Activated CD4-positive, alpha-beta T cell treated with anti-CD3 and anti-CD28 coated beads, Interleukin-2, amount 10 ng/mL, durations not matched to agents 24 days and 14 days (primary cell): ENCODE measurements at regions not wholly inside any gene's neighbourhood (a gene's known extent, or its start where the extent isn't known, plus 50 kb on each side); places are given as distances from the start of the nearest gene placed in this dataset.

Source experiments
- DNase-seq: peaks from one replicate; pipeline ENCODE4 v3.0.0; 2022
- H3K27ac Mint-ChIP-seq: one replicate; pipeline ENCODE4 v1.8.0; 2022; ENCODE audit warnings: mild to moderate bottlenecking, mixed read lengths
- H3K27me3 Mint-ChIP-seq: one replicate; pipeline ENCODE4 v1.8.0; 2022; ENCODE audit warnings: mixed read lengths
- H3K36me3 Mint-ChIP-seq: one replicate; pipeline ENCODE4 v1.8.0; 2022; ENCODE audit warnings: low read depth, mild to moderate bottlenecking, mixed read lengths
- H3K4me1 Mint-ChIP-seq: one replicate; pipeline ENCODE4 v1.8.0; 2021; ENCODE audit warnings: mixed read lengths
- H3K4me3 Mint-ChIP-seq: one replicate; pipeline ENCODE4 v1.8.0; 2022; ENCODE audit warnings: mild to moderate bottlenecking, moderate library complexity, mixed read lengths
- H3K9me3 Mint-ChIP-seq: one replicate; pipeline ENCODE4 v1.8.0; 2021; ENCODE audit warnings: mixed read lengths
- intact Hi-C: fragments of 100-400 bp; cut with micrococcal nuclease; formaldehyde crosslinking; loops from one replicate; pipeline ENCODE4 v1.15.1; 2023

DNA sequence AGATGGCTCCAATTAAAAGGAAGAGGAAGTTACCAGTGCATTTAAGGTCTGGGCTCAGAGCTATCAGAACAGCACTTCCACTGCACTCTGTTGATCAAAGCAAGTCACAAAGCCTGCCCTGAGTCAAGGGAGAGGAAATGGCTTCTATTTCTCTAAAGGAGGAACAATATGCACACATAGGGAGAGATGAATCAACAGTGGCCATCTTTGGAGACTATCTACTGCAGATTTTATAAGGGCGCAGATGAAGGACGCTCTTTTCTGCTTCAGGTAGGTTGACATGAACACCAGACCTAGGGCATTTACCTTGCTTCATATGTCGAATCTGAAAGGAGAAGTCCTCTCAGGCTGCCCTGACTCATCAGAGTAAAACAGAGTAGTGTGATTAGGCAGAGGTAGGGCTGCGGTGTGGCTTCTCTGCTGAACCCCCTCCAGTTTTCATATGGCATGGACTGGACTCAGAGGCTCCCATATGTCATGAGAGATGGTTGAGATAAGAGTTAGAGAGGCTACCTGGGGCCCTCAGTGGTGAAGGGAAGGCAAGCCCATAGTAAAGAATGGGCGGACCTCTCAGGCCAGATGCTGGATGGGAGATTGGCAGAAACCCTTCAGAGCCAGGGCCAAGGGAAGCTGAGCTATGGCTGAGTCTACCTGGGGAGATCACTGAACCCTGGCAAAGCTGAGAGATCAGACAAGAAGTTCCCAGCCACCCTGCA, 84.4 kb downstream of the ARF6 start:
- Mint-ChIP-seq H3K27ac (peak overlapping the region; percentile 91), H3K9me3 (peaks cover 3% of the 10 kb centered on the region), H3K36me3 (peaks cover 6% of the 10 kb centered on the region), H3K27me3 (no peaks in the 10 kb centered on the region), H3K4me3 (peak overlapping the region; percentile 69), H3K4me1 (peaks cover 73% of the 10 kb centered on the region)
- peak; percentile 81 for DNase-seq
- intact Hi-C loops, result loop anchor here (2.0 kb wide), 1 partner anchor 14 kb away; no protein-coding TSS in a partner anchor

DNA sequence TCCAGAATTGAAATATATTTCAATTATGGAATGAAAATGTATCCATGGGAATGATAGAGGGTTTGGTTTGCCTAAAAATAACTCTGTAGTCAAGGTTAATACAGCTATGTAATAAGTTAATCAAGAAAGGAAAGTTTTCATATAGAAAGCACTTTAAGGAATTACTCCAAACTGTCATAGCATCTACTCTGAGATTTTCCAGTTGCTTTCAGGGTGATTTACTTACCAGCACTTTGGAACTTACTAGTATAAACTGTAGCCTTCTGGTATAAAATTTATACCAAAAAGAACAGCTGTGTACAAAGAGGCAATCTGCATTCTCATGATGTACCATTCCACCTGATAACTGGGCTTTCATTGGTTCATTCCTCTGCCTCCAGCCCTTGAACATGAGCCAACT, 87.1 kb downstream of the ARF6 start:
- peak overlapping the region; percentile 18 for H3K4me3 Mint-ChIP-seq
- DNase-seq, result no peak
- peaks cover 10% of the 10 kb centered on the region for H3K36me3 Mint-ChIP-seq
- peaks cover 3% of the 10 kb centered on the region for H3K9me3 Mint-ChIP-seq
- peaks cover 73% of the 10 kb centered on the region for H3K4me1 Mint-ChIP-seq
- intact Hi-C loops, result loop anchor here (5.0 kb wide), 1 partner anchor 33 kb away; no protein-coding TSS in a partner anchor
- H3K27ac Mint-ChIP-seq, result no peak overlapping the region
- H3K27me3 Mint-ChIP-seq, result no peaks in the 10 kb centered on the region

DNA sequence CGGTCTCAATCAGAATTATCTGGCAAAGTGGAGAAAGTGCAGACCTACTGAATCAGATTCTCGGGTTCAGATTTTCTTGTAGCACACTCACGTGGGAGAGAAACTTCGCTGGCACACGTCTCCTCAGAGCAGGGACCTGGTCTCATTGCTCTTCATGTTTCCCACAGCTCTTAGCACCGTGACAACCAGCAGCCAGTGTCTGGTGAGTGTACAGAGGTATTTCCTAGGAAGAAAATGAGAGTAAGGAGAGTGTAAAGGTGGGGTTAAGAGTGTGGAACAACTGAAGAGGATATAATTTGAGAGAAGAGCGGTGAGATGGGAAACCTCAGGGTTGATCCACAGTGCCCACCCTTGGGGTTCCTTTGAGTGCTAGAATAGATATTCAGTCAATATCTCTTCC, 89.2 kb downstream of the ARF6 start:
- DNase-seq, result no peak
- peaks cover 3% of the 10 kb centered on the region for H3K9me3 Mint-ChIP-seq
- H3K36me3 Mint-ChIP-seq, result peaks cover 8% of the 10 kb centered on the region
- H3K27ac Mint-ChIP-seq, result peak overlapping the region; percentile 78
- H3K4me3 Mint-ChIP-seq, result no peak overlapping the region
- no peaks in the 10 kb centered on the region for H3K27me3 Mint-ChIP-seq
- H3K4me1 Mint-ChIP-seq, result peaks cover 61% of the 10 kb centered on the region
- intact Hi-C loops, result loop anchor here (5.0 kb wide), 1 partner anchor 35 kb away; no protein-coding TSS in a partner anchor

DNA sequence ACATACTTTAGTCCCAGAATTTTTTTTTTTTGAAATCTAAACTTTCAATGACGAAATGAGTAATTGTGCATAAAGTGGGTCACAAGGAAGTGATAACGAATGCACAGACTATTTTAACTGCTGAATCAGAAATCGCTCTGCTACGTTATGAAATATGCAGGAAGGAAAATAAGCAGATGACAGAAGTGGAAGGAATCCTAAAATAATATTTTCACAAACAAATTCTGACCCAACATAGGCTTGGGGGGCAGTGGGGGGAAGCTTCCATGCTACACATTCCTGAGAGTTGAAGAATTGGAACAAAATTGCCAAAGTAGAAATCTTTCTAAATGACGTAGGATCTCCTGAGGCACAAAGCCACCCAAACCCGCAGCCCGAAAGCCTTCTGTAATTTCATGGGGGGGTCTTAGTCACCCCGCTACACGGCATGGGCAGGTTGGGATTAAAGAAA, 89.6 kb downstream of the ARF6 start:
- H3K4me1 Mint-ChIP-seq, result peaks cover 59% of the 10 kb centered on the region
- H3K27ac Mint-ChIP-seq, result peak overlapping the region; percentile 78
- no peak overlapping the region for H3K4me3 Mint-ChIP-seq
- intact Hi-C loops, result loop anchor here (5.0 kb wide), 1 partner anchor 35 kb away; no protein-coding TSS in a partner anchor
- no peak for DNase-seq
- no peaks in the 10 kb centered on the region for H3K27me3 Mint-ChIP-seq
- peaks cover 3% of the 10 kb centered on the region for H3K9me3 Mint-ChIP-seq
- H3K36me3 Mint-ChIP-seq, result peaks cover 8% of the 10 kb centered on the region

DNA sequence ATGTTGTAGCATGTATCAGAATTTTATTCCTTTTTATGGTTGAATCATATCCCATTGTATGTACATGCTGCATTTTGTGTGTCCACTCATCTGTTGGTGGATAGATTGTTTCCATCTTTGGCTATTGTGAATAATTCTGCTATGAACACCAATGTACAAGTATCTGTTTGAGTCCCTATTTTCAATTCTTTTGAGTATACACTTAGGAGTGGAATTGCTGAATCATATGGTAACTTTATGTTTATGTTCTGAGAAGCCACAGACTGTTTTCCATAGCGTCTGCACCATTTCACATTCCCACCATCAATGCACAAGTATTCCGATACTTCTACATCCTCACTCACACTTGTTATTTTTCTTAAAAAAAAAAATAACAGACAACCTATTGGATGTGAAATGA, 91.5 kb downstream of the ARF6 start:
- H3K27me3 Mint-ChIP-seq, result no peaks in the 10 kb centered on the region
- H3K4me1 Mint-ChIP-seq, result peaks cover 46% of the 10 kb centered on the region
- H3K36me3 Mint-ChIP-seq, result peaks cover 8% of the 10 kb centered on the region
- H3K27ac Mint-ChIP-seq, result peak overlapping the region; percentile 90
- peak overlapping the region; percentile 17 for H3K4me3 Mint-ChIP-seq
- no peak for DNase-seq
- no peaks in the 10 kb centered on the region for H3K9me3 Mint-ChIP-seq
- intact Hi-C loops, result loop anchor here (1.0 to 5.0 kb wide), 6 partner anchors 11 to 90 kb away; no protein-coding TSS in a partner anchor

DNA sequence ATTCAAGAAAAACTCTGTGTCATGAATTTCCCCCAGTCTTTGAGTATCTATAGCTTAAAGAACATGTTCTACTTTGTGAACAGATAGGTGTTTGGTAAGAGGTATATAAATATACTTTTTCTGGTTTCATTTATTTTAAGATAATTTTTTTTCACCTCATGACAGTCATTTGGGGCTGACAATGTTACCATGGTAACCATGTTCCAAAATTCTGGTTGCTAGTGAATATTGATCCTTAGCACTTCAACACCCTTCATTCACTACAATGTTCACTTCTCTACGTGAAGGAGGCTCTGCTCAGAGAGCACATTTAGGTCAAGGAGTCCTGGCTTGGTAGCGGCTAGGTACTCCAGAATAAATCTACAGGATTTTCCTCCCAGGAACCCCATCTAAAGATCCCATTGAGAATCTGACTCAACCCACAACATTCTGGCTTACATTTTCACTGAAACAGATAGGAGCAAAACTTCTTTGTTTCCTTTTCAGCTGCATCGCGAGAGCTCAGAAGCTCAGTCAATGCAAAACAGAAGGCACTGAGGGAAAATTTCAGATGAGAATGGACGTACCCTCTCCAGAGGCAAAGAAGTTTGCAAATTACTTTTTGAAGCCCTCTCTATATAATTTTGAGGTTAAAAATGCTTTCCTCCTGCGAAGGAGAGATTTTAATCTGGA, 93.6 kb downstream of the ARF6 start:
- Mint-ChIP-seq H3K9me3 (no peaks in the 10 kb centered on the region), H3K36me3 (peaks cover 13% of the 10 kb centered on the region), H3K4me1 (peaks cover 29% of the 10 kb centered on the region), H3K27ac (peak overlapping the region; percentile 84), H3K27me3 (no peaks in the 10 kb centered on the region), H3K4me3 (no peak overlapping the region)
- no peak for DNase-seq
- intact Hi-C loops, result no loop called here

DNA sequence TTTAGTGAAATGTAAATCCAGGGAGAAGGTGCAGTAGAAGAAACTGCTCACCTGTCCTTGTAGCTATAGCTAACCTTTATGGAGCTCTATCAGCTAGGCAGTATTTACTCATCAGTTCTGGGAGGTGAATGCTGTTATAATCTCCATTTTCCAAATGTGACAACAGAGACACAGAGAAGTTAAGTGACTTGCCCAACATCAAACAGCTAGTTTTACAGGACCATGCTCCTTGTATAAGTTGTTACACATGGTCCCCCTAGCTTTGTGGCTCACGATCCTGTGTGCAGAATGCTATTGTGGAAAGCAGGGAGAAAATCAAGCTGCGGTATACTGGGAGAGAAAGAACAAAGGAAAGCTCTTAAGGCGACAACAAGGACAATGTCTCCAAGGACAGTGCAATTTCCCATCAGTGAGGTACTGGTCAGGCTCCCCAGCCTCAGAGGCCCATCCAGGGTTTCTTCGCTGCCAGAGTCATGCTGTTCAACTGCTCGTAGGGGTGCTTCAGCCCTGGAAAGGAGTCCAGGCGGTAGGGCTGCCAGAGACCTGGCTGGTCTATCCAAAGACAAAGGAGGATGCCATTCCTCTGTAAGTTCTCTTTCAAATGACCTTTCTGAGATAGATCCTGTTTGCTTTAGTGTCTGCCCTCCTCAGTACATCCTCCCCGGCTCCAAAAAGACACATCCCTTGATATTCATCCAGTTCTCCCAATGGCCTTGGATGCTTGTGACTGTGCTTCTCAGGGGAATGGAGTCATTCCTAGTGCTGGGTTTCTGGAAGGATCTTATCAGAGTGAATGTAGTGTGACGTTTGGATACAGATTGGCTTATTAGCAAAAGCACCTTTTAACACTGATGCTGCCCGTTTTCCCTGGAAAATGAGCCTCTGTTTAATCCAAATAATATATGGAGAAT, 95.5 kb downstream of the ARF6 start:
- Mint-ChIP-seq H3K4me1 (peaks cover 31% of the 10 kb centered on the region), H3K36me3 (peaks cover 10% of the 10 kb centered on the region), H3K27me3 (no peaks in the 10 kb centered on the region), H3K4me3 (no peak overlapping the region), H3K27ac (no peak overlapping the region), H3K9me3 (no peaks in the 10 kb centered on the region)
- intact Hi-C loops, result no loop called here
- no peak for DNase-seq

DNA sequence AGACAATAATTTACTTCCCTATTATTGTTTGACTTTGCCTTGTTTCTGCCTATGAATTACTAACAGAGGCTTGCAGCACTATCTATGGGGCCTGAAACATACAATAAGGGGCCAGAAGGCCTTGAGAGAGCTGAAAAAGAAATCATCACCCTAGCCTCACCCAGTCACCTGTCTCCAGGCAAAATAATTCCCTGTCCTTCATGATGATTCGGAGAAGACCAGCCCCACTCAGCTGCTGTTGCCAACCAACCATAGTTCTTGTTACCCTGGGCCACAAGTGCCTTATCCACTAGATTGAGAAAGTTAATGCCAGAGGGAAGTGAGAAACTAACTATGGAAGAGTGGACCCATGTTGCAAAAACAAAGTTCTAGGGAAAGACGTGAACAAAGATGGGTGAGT, 97.1 kb downstream of the ARF6 start:
- intact Hi-C loops, result no loop called here
- DNase-seq, result no peak
- Mint-ChIP-seq H3K4me1 (peaks cover 29% of the 10 kb centered on the region), H3K27ac (no peak overlapping the region), H3K36me3 (peaks cover 8% of the 10 kb centered on the region), H3K9me3 (no peaks in the 10 kb centered on the region), H3K27me3 (no peaks in the 10 kb centered on the region), H3K4me3 (no peak overlapping the region)

DNA sequence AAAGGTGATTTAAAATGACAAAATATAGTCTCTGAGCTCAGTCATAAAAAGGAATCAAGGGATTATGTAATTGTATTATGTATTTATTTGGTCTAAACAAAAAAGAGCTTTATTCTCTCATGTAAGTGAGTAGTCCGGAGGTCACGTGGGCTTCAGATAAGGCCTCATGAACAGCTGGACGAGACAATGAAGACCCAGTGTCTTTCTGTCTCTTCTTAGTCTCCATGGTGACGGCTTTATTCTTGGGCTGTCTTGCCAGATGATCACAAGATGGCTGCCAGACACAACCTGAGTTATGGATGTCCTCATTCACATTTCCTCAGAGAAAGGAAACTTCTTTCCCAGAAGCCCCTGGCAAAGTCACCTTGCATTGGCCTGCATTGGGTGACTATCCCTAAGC, 98.6 kb downstream of the ARF6 start:
- Mint-ChIP-seq H3K4me3 (no peak overlapping the region), H3K27me3 (no peaks in the 10 kb centered on the region), H3K9me3 (no peaks in the 10 kb centered on the region), H3K4me1 (peaks cover 36% of the 10 kb centered on the region), H3K27ac (no peak overlapping the region), H3K36me3 (peaks cover 8% of the 10 kb centered on the region)
- DNase-seq, result no peak
- intact Hi-C loops, result no loop called here

DNA sequence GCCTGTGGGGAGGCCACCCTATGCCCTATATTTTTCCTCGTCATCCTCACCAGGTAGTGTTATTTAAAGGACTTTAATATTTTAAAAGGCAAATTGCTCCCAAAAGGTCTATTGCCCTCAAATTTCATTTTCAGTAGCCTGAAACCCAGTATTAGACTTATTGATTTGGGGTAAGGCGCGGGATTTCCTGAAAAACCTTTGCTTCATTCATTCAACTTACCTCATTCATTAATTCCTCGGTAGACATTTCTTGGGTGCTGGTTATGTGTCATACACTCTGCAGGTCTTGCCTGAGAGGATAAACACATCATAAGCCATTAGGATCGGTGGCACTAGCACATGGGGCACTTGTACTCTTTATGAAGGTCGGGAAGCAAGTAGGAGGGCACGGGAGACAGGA, 99.2 kb downstream of the ARF6 start:
- intact Hi-C loops, result no loop called here
- Mint-ChIP-seq H3K27ac (peak overlapping the region; percentile 93), H3K27me3 (no peaks in the 10 kb centered on the region), H3K9me3 (no peaks in the 10 kb centered on the region), H3K4me3 (peak overlapping the region; percentile 10), H3K36me3 (peaks cover 8% of the 10 kb centered on the region), H3K4me1 (peaks cover 37% of the 10 kb centered on the region)
- no peak for DNase-seq

DNA sequence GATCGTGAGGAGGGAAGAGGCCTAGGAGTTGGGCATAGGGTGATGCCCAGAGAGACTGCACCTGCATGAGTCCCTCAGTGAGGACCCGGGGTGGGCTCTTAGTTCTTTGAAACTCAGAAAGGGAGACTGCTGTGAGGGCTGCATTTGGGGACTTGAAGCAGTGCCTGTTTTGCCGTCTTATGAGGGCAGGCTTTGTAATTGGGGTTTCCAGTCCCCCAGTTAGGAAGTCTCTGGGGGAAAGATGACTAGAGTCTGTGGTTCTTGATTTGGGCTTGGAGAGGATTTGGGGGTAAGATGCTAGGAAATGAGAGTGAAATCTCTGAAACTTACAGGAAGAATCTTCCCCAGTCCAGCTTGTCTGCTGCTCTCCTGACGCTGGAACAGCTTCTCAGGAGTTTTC, 99.6 kb downstream of the ARF6 start:
- Mint-ChIP-seq H3K4me3 (peak overlapping the region; percentile 70), H3K27me3 (no peaks in the 10 kb centered on the region), H3K9me3 (no peaks in the 10 kb centered on the region), H3K27ac (peak overlapping the region; percentile 93), H3K36me3 (peaks cover 8% of the 10 kb centered on the region), H3K4me1 (peaks cover 37% of the 10 kb centered on the region)
- intact Hi-C loops, result no loop called here
- no peak for DNase-seq

DNA sequence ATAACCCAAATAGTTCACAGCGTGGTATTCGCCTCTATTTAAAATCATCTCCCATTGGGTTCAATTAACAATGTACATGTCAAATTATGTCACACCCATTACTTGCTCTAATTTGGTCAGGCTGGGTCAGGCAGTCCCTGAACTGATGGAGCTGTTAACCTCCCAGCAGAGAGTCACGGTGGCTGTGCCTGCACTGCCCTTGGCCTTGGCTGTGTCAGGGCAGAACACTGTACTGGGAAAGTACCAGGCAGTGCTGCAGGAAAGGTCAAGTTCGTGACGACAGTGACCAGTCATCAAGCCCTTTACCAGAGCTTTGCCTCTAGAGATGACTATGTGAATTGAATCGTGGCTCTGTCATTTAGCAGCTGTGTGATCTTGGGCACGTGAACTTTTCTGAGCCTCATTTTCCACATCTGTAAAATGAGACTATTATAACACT, 100.0 kb downstream of the ARF6 start:
- intact Hi-C loops, result no loop called here
- peak; percentile 70 for DNase-seq
- Mint-ChIP-seq H3K4me3 (peak overlapping the region; percentile 70), H3K27ac (peak overlapping the region; percentile 93), H3K36me3 (peaks cover 8% of the 10 kb centered on the region), H3K9me3 (no peaks in the 10 kb centered on the region), H3K27me3 (no peaks in the 10 kb centered on the region), H3K4me1 (peaks cover 42% of the 10 kb centered on the region)

DNA sequence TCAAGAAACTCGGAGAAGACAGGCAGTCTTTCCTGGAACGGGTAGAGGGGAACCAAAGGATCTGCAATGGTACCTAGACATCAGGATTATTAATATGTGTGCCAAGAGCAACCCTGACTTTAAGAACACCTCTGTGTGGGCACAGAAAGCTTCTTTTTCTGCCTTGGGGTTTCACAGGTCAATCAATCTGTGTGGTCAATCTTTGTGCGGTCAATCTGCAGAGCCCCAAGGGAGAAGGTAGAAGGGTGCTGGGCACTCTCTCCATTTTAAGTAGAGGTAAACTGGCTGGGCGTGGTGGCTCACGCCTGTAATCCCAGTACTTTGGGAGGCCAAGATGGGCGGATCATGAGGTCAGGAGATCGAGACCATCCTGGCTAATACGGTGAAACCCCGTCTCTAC, 100.7 kb downstream of the ARF6 start:
- Mint-ChIP-seq H3K36me3 (peaks cover 8% of the 10 kb centered on the region), H3K27ac (peak overlapping the region; percentile 41), H3K4me3 (no peak overlapping the region), H3K4me1 (peaks cover 42% of the 10 kb centered on the region), H3K9me3 (no peaks in the 10 kb centered on the region), H3K27me3 (no peaks in the 10 kb centered on the region)
- no peak for DNase-seq
- intact Hi-C loops, result no loop called here
